A549 (cell line): ENCODE measurements at regions not wholly inside any gene's neighbourhood (a gene's known extent, or its start where the extent isn't known, plus 50 kb on each side); places are given as distances from the start of the nearest gene placed in this dataset.

Experiments used
- ATAC-seq, 2 experiments: fragments of 200-7000 bp in 1 of 2; fragments of >200 bp in 1 of 2; cut with Nextera tagmentation in 1 of 2; cut with Tn5 transposase in 1 of 2; 3 replicates each; pipeline versions ENCODE4 v1.8.0 to v1.9.1; 2018 to 2020; ENCODE audit warnings: mild to moderate bottlenecking in 1 of 2, moderate library complexity in 1 of 2
- CTCF ChIA-PET: fragments of 300-600 bp; sonication (Branson Sonifier 250); formaldehyde crosslinking; extraction: SDS; loops from one replicate; lab custom pipeline; 2021; ENCODE audit warnings: antibody characterized with exemption, inconsistent platforms; lab: Yijun Ruan, JAX
- POLR2A ChIA-PET: fragments of 350-600 bp; formaldehyde crosslinking; extraction: SDS; loops from one replicate; lab custom pipeline; 2021; ENCODE audit warnings: antibody characterized with exemption, inconsistent platforms; lab: Yijun Ruan, JAX
- DNase-seq, 2 experiments: peaks; one replicate each; pipeline versions ENCODE4 v3.0.0 to v3.0.0-alpha.2; 2011 to 2016; ENCODE audit warnings: low read depth in 1 of 2, low spot score in 1 of 2
- FAIRE-seq: peaks from 2 replicates; lab custom pipeline; 2011; peaks lifted over from hg19 to GRCh38; lab: Jason Lieb, UNC
- H3K27ac ChIP-seq, 2 experiments: fragments of >200 bp; sonication (Bioruptor Twin); formaldehyde crosslinking; 3 replicates each; pipeline ENCODE4 v1.5.1; 2016 to 2017
- H3K4me1 ChIP-seq: fragments of >200 bp; sonication (Bioruptor Twin); formaldehyde crosslinking; 3 replicates; pipeline ENCODE4 v1.6.1; 2016
- H3K4me2 ChIP-seq: fragments of >200 bp; sonication (Bioruptor Twin); formaldehyde crosslinking; 3 replicates; pipeline ENCODE4 v1.6.1; 2016
- H3K4me3 ChIP-seq: fragments of >200 bp; sonication (Bioruptor Twin); formaldehyde crosslinking; 3 replicates; pipeline ENCODE4 v1.5.1; 2016
- H3K9me3 ChIP-seq: fragments of >200 bp; sonication (Bioruptor Twin); formaldehyde crosslinking; 3 replicates; pipeline ENCODE4 v1.6.1; 2016
- CEBPB ChIP-seq, 2 experiments: fragments of >200 bp in 1 of 2; sonication (Bioruptor Twin) in 1 of 2; formaldehyde crosslinking in 1 of 2; IDR thresholded peaks; 2 replicates each; pipeline ENCODE4 v1.6.1; 2012 to 2016
- CHD4 ChIP-seq: fragments of 200-600 bp; sonication (generic); IDR thresholded peaks from 2 replicates; pipeline ENCODE4 v1.6.1; 2016; ENCODE audit warnings: antibody characterized with exemption, mild to moderate bottlenecking, borderline replicate concordance
- FOSL2 ChIP-seq, 2 experiments: fragments of 450-650 bp in 1 of 2; fragments of >200 bp in 1 of 2; sonication (Bioruptor Twin) in 1 of 2; formaldehyde crosslinking; IDR thresholded peaks; 2 replicates each; pipeline versions ENCODE4 v1.5.0 to v1.6.1; 2016 to 2020; ENCODE audit warnings: mild to moderate bottlenecking in 1 of 2, moderate library complexity in 1 of 2
- FOXS1 ChIP-seq: fragments of 250-450 bp; sonication (Bioruptor Pico); IDR thresholded peaks from 2 replicates; pipeline ENCODE4 v1.5.0; 2020; ENCODE audit warnings: mild to moderate bottlenecking, moderate library complexity
- HDAC2 ChIP-seq: fragments of 200-600 bp; sonication (generic); IDR thresholded peaks from 2 replicates; pipeline ENCODE4 v1.6.1; 2016
- HEYL ChIP-seq: fragments of 250-450 bp; sonication (Bioruptor Pico); IDR thresholded peaks from 2 replicates; pipeline ENCODE4 v1.8.0; 2021; ENCODE audit warnings: mild to moderate bottlenecking, moderate library complexity
- HOXA7 ChIP-seq: fragments of 250-450 bp; sonication (Bioruptor Pico); IDR thresholded peaks from 2 replicates; pipeline ENCODE4 v1.5.0; 2020; ENCODE audit warnings: mild to moderate bottlenecking, moderate library complexity
- MAFK ChIP-seq: fragments of 450-650 bp; IDR thresholded peaks from 2 replicates; pipeline ENCODE4 v1.6.1; 2014; ENCODE audit not compliant: partially characterized antibody
- MYC ChIP-seq: IDR thresholded peaks from 2 replicates; pipeline ENCODE4 v1.6.1; 2012; ENCODE audit warnings: mild to moderate bottlenecking, inconsistent platforms, low read length, improper control_type of control experiment, borderline replicate concordance
- NPAS2 ChIP-seq: fragments of 250-450 bp; sonication (Bioruptor Pico); IDR thresholded peaks from 2 replicates; pipeline ENCODE4 v1.8.0; 2022; ENCODE audit warnings: mild to moderate bottlenecking, moderate library complexity, borderline replicate concordance
- PHF8 ChIP-seq: fragments of 200-600 bp; sonication (generic); IDR thresholded peaks from 2 replicates; pipeline ENCODE4 v1.6.1; 2016; ENCODE audit warnings: low read depth, mild to moderate bottlenecking, antibody characterized with exemption, moderate library complexity, borderline replicate concordance
- RARB ChIP-seq: fragments of 250-450 bp; sonication (Bioruptor Pico); IDR thresholded peaks from 2 replicates; pipeline ENCODE4 v1.8.0; 2021; ENCODE audit warnings: mild to moderate bottlenecking, moderate library complexity
- ZNF302 ChIP-seq: fragments of 250-450 bp; sonication (Bioruptor Pico); IDR thresholded peaks from 2 replicates; pipeline ENCODE4 v1.9.0; 2021; ENCODE audit warnings: inconsistent platforms, mild to moderate bottlenecking, moderate library complexity
- ZSCAN20 ChIP-seq: fragments of 250-450 bp; sonication (Bioruptor Pico); IDR thresholded peaks from 2 replicates; pipeline ENCODE4 v1.8.0; 2022; ENCODE audit warnings: mild to moderate bottlenecking, moderate library complexity
- WGBS: methylation state at CpG from one replicate; pipeline ENCODE4 v1.1.6; 2017; ENCODE audit errors: missing lambda C conversion rate; 5-methylcytosine and 5-hydroxymethylcytosine counted together
- TF ChIP-seq, protein P1 (sequence below): fragments of >200 bp; sonication (Bioruptor Twin); formaldehyde crosslinking; IDR thresholded peaks from 3 replicates; pipeline ENCODE4 v1.5.1; 2016
- TF ChIP-seq, protein P2 (sequence below): IDR thresholded peaks from 2 replicates; pipeline ENCODE4 v1.6.1; 2012
- TF ChIP-seq, protein P3 (sequence below): fragments of >200 bp; sonication (Bioruptor Twin); formaldehyde crosslinking; IDR thresholded peaks from 3 replicates; pipeline ENCODE4 v1.6.1; 2016
- TF ChIP-seq, protein P4 (sequence below): IDR thresholded peaks from 2 replicates; pipeline ENCODE4 v1.6.1; 2012; ENCODE audit warnings: low read depth, borderline replicate concordance

DNA sequence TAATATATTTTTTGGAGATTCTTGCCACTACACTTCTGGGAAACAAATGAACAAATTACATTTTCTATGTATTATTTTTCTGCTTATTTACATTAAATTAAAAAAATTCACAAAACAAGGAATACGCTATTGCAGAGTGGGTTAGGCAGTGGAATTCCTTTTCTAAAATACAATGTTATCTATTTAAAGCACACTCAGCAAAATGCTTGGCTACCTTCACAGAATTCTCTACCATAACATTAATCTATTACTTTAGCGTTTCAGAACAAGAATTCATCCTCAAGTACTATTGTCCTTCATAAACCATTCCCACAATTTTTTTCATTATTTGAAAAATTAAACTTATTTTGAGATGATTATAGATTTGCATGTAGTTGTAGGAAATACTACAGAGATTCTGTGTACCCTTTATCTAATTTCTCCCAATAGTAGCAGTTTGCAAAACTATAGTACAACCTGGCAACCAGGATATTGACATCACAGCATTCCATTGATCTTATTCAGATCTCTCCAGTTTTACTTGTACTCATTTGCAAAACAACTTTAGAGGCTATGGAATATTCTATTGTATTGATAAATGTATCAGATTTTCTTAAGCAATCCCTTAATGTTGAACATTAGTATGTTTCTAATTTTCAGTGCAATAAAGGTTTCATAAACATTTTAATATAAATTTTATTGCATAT lies 120.9 kb downstream of the DLEU7 start:
- POLR2A ChIA-PET, result interaction anchor here (0.6 kb wide), 1 partner anchor 189 kb away, joined by 3 read pairs; no protein-coding TSS in a partner anchor
- Histone ChIP-seq H3K27ac (no peak overlapping the region), H3K9me3 (no peaks in the 10 kb centered on the region), H3K4me1 (no peaks in the 10 kb centered on the region), H3K4me3 (no peak overlapping the region), H3K4me2 (no peak overlapping the region)
- CTCF ChIA-PET, result interaction anchor here (0.6 kb wide), 1 partner anchor 635 kb away, joined by 3 read pairs; no protein-coding TSS in a partner anchor
- WGBS, result 65% methylated on average over 2 of the region's 2 CpGs
- DNase-seq, result no peak
- no peak for FAIRE-seq
- ATAC-seq, result no peak
- no peak for TF ChIP-seq HDAC2
- peak; percentile 59 for TF ChIP-seq MAFK

DNA sequence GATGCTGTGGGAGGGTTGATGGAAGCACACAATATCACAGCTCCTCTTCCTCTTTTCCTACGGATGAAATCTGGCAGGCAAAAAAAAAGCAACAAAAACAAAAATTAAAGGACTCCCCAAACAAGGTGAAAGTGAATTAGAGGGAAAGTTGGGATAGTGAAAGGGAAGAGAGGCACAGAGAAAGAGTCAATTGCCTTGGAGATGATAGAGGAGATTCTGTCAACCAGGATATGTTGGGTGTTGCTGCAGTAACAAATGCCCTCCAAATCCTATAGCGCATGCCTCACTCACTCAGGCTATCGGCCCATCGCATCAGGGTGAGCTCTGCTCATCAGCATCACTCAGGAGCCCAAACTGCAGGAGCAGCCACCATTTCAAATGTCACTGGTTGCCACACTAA lies 119.1 kb downstream of the DLEU7 start:
- CTCF ChIA-PET, result interaction anchor here (1.4 kb wide), 1 partner anchor 77 kb away, joined by 3 read pairs; no protein-coding TSS in a partner anchor
- WGBS, result 74% methylated on average over 4 of the region's 4 CpGs

DNA sequence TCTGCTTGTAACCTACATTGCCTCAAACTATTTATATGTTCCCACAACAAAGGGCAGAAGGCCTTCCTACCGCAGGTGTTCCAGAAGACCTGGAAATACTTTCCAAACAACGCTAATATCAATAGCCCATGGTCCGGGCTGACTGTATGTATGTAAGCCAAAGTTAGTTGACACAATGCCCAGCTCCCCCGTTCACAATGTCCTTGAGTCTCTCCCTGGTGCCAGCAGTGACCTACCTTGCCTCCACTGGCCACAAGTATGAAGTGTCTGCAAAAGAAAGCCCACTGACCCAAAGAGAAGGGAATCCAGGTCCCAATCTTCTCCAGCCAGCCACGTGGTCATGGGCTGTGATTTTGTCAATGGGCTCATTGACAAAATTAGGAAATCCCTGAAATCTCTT lies 118.6 kb downstream of the DLEU7 start:
- DNase-seq (no peak), ATAC-seq (no peak), FAIRE-seq (no peak)
- TF ChIP-seq FOXS1 (CRISPR knock-in tag), result no peak
- no peak for TF ChIP-seq CHD4
- TF ChIP-seq HOXA7, result no peak
- no peak for TF ChIP-seq ZSCAN20 (CRISPR knock-in tag)
- TF ChIP-seq CEBPB (IDR thresholded peaks at IDR 0.05), result no peak
- TF ChIP-seq ZNF302 (CRISPR knock-in tag), result no peak
- Histone ChIP-seq H3K4me3 (no peak overlapping the region), H3K27ac (no peak overlapping the region), H3K4me2 (no peak overlapping the region), H3K9me3 (no peaks in the 10 kb centered on the region), H3K4me1 (no peaks in the 10 kb centered on the region)
- ChIA-PET POLR2A (no interaction called here), CTCF (interaction anchor here (1.4 kb wide), 1 partner anchor 76 kb away, joined by 3 read pairs; no protein-coding TSS in a partner anchor)
- WGBS, result 60% methylated on average over 5 of the region's 5 CpGs

More for the DNA sequence above, 119.1 kb downstream of the DLEU7 start:
- TF ChIP-seq HEYL, result no peak
- TF ChIP-seq, protein P1, sequence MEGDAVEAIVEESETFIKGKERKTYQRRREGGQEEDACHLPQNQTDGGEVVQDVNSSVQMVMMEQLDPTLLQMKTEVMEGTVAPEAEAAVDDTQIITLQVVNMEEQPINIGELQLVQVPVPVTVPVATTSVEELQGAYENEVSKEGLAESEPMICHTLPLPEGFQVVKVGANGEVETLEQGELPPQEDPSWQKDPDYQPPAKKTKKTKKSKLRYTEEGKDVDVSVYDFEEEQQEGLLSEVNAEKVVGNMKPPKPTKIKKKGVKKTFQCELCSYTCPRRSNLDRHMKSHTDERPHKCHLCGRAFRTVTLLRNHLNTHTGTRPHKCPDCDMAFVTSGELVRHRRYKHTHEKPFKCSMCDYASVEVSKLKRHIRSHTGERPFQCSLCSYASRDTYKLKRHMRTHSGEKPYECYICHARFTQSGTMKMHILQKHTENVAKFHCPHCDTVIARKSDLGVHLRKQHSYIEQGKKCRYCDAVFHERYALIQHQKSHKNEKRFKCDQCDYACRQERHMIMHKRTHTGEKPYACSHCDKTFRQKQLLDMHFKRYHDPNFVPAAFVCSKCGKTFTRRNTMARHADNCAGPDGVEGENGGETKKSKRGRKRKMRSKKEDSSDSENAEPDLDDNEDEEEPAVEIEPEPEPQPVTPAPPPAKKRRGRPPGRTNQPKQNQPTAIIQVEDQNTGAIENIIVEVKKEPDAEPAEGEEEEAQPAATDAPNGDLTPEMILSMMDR, result no peak
- TF ChIP-seq RARB (CRISPR knock-in tag), result no peak
- TF ChIP-seq, protein P2, sequence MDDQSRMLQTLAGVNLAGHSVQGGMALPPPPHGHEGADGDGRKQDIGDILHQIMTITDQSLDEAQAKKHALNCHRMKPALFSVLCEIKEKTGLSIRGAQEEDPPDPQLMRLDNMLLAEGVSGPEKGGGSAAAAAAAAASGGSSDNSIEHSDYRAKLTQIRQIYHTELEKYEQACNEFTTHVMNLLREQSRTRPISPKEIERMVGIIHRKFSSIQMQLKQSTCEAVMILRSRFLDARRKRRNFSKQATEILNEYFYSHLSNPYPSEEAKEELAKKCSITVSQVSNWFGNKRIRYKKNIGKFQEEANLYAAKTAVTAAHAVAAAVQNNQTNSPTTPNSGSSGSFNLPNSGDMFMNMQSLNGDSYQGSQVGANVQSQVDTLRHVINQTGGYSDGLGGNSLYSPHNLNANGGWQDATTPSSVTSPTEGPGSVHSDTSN, result no peak
- TF ChIP-seq NPAS2 (CRISPR knock-in tag), result no peak
- no peak for TF ChIP-seq PHF8
- TF ChIP-seq HDAC2, result no peak
- TF ChIP-seq MYC, result no peak
- TF ChIP-seq, protein P3, sequence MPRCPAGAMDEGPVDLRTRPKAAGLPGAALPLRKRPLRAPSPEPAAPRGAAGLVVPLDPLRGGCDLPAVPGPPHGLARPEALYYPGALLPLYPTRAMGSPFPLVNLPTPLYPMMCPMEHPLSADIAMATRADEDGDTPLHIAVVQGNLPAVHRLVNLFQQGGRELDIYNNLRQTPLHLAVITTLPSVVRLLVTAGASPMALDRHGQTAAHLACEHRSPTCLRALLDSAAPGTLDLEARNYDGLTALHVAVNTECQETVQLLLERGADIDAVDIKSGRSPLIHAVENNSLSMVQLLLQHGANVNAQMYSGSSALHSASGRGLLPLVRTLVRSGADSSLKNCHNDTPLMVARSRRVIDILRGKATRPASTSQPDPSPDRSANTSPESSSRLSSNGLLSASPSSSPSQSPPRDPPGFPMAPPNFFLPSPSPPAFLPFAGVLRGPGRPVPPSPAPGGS, result no peak
- TF ChIP-seq, protein P4, sequence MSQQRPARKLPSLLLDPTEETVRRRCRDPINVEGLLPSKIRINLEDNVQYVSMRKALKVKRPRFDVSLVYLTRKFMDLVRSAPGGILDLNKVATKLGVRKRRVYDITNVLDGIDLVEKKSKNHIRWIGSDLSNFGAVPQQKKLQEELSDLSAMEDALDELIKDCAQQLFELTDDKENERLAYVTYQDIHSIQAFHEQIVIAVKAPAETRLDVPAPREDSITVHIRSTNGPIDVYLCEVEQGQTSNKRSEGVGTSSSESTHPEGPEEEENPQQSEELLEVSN, result no peak
- no peak for TF ChIP-seq ZSCAN20 (CRISPR knock-in tag)
- no peak for TF ChIP-seq FOSL2 (IDR thresholded peaks at IDR 0.05)
- no peak for TF ChIP-seq FOSL2 (CRISPR knock-in tag; IDR thresholded peaks at IDR 0.05)
- H3K27ac ChIP-seq, result no peak overlapping the region
- H3K9me3 ChIP-seq, result no peaks in the 10 kb centered on the region
- POLR2A ChIA-PET, result no interaction called here
- no peak overlapping the region for H3K4me3 ChIP-seq
- H3K4me2 ChIP-seq, result no peak overlapping the region
- DNase-seq, result no peak
- H3K4me1 ChIP-seq, result no peaks in the 10 kb centered on the region
- ATAC-seq, result no peak
- no peak for FAIRE-seq
